ENCODE measurements at regions not wholly inside any gene's neighbourhood (a gene's known extent, or its start where the extent isn't known, plus 50 kb on each side); places are given as distances from the start of the nearest gene placed in this dataset.

- DNase-seq: no peak
- intact Hi-C loops (cut with DNase I; ENCODE audit: low total_unique reads): no loop called here
- no peaks in the 10 kb centered on the region for H3K9me3 ChIP-seq
- no peak for TF ChIP-seq CTCF (IDR thresholded peaks at IDR 0.05)
- no peak for TF ChIP-seq POLR2A (IDR thresholded peaks at IDR 0.05)
- no peaks in the 10 kb centered on the region for H3K4me1 ChIP-seq
- H3K27ac ChIP-seq: no peak overlapping the region
- H3K36me3 ChIP-seq: no peaks in the 10 kb centered on the region
- H3K4me3 ChIP-seq: no peak overlapping the region
- no peaks in the 10 kb centered on the region for H3K27me3 ChIP-seq
These were observed 225.0 kb downstream of the GXYLT1 start for GRCh38 chr12:41919526-41920261.

GRCh38 chr12:41919048-41919447 is 225.6 kb downstream of the GXYLT1 start:
- H3K36me3 ChIP-seq: no peaks in the 10 kb centered on the region
- no peak overlapping the region for H3K27ac ChIP-seq
- no peaks in the 10 kb centered on the region for H3K9me3 ChIP-seq
- H3K27me3 ChIP-seq: no peaks in the 10 kb centered on the region
- H3K4me1 ChIP-seq: no peaks in the 10 kb centered on the region
- DNase-seq: no peak
- intact Hi-C loops (cut with DNase I; ENCODE audit: low total_unique reads): no loop called here
- no peak overlapping the region for H3K4me3 ChIP-seq
- TF ChIP-seq POLR2A (IDR thresholded peaks at IDR 0.05) (no peak), CTCF (IDR thresholded peaks at IDR 0.05) (no peak)

- Histone ChIP-seq H3K9me3 (no peaks in the 10 kb centered on the region), H3K27me3 (no peaks in the 10 kb centered on the region), H3K27ac (no peak overlapping the region), H3K36me3 (no peaks in the 10 kb centered on the region), H3K4me1 (no peaks in the 10 kb centered on the region), H3K4me3 (no peak overlapping the region)
- TF ChIP-seq POLR2A (IDR thresholded peaks at IDR 0.05): no peak
- TF ChIP-seq CTCF (IDR thresholded peaks at IDR 0.05): no peak
- DNase-seq: no peak
- intact Hi-C loops (cut with DNase I; ENCODE audit: low total_unique reads): no loop called here
These were observed 226.7 kb downstream of the GXYLT1 start for GRCh38 chr12:41917938-41918341.

- intact Hi-C loops (cut with DNase I; ENCODE audit: low total_unique reads): no loop called here
- no peaks in the 10 kb centered on the region for H3K27me3 ChIP-seq
- no peak overlapping the region for H3K4me3 ChIP-seq
- TF ChIP-seq CTCF (IDR thresholded peaks at IDR 0.05): no peak
- TF ChIP-seq POLR2A (IDR thresholded peaks at IDR 0.05): no peak
- no peaks in the 10 kb centered on the region for H3K4me1 ChIP-seq
- no peaks in the 10 kb centered on the region for H3K9me3 ChIP-seq
- no peak overlapping the region for H3K27ac ChIP-seq
- no peaks in the 10 kb centered on the region for H3K36me3 ChIP-seq
- DNase-seq: no peak
These were observed 227.5 kb downstream of the GXYLT1 start for GRCh38 chr12:41917181-41917580.

GRCh38 chr12:41910578-41911320 is 233.9 kb downstream of the GXYLT1 start:
- no peak for DNase-seq
- no peaks in the 10 kb centered on the region for H3K9me3 ChIP-seq
- H3K4me1 ChIP-seq: no peaks in the 10 kb centered on the region
- H3K27me3 ChIP-seq: no peaks in the 10 kb centered on the region
- H3K4me3 ChIP-seq: no peak overlapping the region
- intact Hi-C loops (cut with DNase I; ENCODE audit: low total_unique reads): no loop called here
- no peak overlapping the region for H3K27ac ChIP-seq
- TF ChIP-seq CTCF (IDR thresholded peaks at IDR 0.05): no peak
- no peak for TF ChIP-seq POLR2A (IDR thresholded peaks at IDR 0.05)
- H3K36me3 ChIP-seq: no peaks in the 10 kb centered on the region

Measured in uterus (tissue), 3 donors.